LHCN-M2 (cell line): ENCODE measurements at regions not wholly inside any gene's neighbourhood (a gene's known extent, or its start where the extent isn't known, plus 50 kb on each side); places are given as distances from the start of the nearest gene placed in this dataset.

Source experiments
- DNase-seq: peaks from one replicate; pipeline ENCODE4 v3.0.0-alpha.2; 2012; ENCODE audit warnings: low read depth

DNA sequence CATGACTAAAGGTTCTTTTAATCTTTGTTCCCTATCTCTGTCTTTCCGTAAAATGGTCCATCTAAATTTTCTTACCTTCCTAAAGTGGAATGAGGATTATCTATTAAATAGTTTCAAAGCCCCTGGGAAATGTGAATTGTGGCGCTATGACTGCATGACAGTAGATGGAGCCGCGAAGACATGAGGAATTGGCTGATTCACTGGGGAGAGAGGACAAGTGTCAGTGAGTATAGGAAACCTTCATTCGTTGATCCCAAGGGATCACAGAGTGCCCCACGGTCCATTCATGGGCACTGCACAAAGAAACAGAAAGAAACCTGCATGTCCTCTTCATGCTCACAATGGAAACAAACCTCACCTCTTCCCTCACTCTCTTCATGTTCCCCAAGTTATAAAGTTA, 479.3 kb upstream of the BTBD3 start:
- DNase-seq = no peak

DNA sequence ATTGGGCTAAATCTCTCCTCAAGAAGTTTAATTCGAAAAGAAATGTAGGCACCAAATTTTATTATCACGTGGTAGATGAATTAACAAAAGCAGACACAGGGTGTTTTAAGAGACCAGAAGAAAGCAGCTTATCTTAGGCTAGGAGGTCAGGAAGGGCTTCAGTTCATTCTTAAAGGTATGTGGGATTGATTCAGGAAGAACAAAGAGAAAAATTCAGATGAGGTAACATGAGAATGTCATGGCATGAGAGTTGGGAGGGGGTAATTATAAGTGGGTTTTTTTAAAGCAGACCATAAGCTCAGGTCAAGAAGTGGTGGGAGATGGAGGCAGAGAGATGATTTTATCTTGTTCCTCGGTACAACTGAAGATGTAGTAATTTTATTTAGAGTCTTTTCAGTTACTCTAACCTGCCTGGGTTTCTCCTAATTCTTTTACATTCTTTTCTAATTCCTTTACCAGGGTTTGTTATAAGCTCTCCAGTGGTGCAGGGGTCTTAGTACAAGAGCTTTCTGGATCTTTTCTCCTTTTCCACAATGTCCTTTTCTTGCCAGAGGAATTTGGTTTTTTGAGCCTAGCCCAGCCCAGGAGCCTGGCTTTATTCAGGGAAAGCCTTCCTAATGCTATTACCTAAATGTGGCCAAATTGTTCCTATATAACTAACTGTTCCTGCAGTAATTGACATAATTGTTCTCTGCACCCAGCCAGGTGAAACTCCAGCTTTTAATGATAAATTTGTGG, 474.1 kb upstream of the BTBD3 start:
- no peak for DNase-seq

DNA sequence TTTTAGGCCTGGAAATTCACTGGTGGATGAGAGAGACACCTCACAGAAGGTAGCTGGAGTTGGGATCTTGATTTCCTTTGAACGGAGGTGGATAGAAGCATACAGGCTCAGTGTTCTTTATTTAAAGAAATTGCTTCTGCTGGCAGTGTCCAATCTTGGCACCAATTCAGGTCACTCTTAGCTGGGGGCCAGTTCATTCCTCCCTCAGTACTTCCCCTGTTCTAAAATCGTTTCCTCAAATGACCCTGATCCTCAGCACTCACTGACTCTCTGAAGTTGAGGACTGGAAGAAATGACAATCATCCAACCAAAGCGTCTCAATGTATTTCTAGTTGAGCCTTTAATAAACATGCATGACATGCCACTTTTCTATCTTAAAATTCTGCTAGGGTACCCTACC, 472.5 kb upstream of the BTBD3 start:
- DNase-seq = no peak

DNA sequence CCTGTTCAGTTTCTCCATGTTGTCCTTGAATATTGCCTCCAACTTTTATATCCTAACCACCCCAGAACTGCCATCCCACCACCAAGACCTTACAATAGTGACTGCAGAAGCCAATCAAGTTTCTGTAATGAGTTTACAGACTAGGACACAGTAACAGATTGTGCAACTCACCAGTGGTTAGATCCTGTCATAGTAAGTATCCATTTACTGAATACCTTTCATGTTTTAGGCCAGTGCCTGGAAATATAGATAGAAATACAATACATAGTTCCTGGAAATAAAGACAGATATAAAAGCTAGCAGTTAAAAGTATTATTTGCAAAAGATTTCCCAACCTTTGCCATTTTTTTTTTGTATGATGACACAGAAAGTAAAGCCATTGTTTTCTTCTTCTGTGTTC, 471.8 kb upstream of the BTBD3 start:
- no peak for DNase-seq

DNA sequence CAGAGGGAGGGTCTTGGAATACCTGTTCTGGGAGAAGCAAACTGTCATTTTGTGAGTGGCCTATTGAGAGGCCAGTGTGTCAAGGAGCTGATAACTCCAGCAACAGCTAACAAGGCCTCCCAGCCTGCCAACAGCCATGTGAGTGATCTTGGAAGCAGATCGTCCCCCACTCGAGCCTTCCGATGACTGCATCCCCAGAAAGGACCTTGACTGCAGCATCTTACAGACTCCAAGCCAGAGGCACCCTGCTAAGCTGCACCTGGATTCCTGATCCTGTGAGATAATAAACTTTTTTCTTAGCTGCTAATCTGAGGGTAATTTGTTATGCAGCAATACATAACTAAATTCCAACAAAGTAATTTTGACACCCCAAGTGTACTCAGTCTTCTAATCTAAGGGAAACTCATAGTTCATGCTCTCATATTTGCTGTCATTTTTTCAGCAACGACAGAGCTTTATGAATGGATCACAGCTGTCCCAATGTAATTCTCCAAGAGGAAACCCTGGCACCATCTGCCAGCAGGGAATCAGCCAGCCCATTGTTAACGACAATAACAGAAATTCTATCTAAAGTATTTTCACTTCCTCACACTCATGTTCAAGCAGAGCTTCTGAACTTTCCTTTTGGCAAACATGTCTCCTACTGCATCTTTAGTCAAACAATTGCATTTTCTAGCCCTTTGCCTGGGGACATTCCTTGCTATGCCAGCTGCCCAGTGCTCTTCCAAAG, 470.2 kb upstream of the BTBD3 start:
- DNase-seq = no peak

DNA sequence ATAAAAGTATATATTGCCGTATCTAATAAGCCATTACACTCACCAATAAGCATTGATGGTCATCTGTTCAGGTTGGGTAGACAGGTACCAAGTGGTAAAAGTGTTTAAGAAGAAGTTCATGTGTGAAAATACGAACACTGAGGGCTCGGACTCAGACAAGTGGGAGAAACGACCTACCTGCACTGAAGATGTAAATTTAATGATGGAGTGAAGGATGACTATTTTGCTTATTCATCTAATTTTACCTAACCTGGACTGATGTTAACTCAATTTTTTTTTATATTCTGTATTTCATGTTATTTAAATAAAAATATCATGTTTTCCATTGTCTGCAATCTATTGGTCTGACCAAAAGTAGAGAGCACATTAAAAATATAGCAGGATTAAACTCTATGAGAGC, 469.1 kb upstream of the BTBD3 start:
- DNase-seq = no peak

DNA sequence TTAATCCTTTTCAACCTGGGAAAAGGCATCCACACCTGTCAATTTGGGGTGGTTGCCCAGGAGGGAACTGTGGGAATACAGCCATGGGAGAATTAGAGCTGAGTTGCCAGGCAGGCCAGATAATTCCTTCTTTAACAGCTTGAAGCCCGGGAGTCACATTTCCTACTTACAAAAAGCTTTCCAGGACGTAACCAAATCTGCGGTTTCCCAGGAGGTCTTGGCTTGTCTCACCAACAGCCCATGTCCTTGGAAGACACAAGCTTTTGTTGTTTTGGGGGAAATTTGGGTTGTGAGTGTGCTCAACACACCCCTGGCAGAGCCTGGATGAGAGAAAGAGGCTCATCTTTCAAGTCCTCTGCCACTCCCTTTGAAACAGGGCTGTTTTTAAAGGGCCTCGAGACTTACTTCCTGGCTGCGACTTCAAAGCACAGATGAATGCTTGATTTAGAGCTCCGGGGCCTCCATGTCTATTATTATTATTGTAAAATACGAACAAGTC, 465.9 kb upstream of the BTBD3 start:
- peak; percentile 68 for DNase-seq

DNA sequence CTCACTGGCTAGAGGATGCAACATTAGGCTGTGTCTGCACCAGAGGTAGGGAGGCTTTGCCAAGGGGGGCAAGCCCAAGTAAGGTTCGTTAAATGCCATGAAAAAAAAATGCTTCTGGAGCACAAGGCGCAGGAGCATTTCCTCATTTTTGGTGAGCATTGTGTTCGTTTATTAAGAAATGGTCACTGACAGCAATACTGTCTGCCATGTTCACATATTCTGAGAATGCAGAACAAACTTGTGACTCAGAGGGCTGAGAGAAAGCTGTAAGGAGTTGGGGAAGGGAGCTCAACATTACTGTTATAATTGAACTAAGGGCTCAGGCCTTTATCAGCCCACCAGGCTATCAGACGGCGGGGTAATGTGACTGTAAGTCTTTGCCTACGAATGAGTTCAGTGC, 465.4 kb upstream of the BTBD3 start:
- DNase-seq = peak; percentile 37

DNA sequence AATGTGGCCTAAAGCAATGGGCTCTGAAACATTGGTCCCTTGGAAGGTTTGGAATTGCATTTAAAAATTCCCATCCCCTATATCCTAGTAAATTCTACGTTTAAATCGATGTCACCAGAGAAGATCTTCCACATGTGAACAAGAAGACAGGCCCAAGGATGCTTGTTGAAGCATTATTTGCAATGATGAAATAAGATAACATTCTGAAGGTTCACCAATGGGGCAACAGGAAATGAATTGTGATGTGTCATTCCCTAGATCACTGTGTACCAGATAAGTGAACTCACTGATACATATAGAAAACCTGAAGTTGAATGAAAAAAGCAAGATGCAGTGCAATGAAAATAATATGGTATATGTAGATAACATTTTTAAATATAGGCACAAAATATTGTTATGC, 464.3 kb upstream of the BTBD3 start:
- DNase-seq = peak; percentile 65

DNA sequence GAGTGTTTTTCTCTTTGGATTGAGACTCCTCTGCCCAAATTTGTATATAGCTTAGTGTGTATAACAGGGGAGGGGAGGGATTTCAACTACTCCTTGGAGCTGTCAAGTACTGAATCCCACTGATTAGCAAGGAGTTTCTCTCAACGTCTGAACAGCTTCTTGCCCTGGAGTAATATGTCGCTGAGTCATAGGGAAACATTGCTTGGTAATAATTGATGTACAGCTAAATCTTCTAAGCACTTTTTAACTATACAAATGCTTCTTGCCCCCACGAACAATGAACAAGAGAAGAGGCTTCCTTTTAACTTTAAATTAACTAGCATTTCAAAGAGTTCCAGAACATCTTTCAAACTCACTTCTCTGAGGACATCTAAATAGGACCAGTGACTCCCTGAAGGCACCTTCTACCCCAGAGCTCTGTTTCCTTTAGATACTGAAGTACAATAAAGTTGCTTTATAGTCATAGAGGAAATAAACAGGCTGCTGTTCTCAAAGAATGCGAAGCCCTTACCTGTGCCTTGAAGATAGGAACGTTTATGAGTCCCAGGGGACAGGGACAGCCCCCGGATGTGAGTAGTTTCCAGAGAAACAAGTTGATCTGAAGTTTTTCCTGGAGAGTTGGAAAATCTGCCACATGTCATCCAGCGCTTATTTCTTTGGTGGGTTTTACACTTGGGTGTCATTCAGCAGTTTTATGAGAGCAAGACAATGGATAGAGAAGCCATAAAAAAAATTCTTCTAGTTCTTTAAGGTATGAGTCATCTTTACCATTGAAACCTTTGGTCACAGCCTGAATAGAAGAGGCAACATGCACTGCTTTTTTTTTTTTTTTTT, 462.5 kb upstream of the BTBD3 start:
- peak; percentile 82 for DNase-seq

DNA sequence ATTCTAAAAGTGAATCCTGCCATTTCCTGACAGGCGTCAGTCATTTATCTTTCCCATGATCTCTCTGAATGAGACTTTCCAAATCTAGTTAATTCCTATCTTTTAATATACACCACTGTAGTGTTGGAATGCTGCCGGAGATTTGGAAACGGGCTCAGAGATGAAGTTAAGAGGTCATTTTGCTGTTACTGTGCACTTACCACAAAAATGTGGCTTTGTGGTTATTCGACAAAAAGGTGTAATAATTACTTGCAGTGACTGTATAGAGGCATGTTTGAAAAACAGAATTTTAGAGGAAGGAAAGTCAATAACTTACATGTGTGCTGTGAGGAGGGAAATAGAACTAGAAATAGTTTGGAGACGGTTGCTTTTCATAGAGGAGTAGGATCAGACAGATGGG, 460.2 kb upstream of the BTBD3 start:
- DNase-seq = peak; percentile 47

DNA sequence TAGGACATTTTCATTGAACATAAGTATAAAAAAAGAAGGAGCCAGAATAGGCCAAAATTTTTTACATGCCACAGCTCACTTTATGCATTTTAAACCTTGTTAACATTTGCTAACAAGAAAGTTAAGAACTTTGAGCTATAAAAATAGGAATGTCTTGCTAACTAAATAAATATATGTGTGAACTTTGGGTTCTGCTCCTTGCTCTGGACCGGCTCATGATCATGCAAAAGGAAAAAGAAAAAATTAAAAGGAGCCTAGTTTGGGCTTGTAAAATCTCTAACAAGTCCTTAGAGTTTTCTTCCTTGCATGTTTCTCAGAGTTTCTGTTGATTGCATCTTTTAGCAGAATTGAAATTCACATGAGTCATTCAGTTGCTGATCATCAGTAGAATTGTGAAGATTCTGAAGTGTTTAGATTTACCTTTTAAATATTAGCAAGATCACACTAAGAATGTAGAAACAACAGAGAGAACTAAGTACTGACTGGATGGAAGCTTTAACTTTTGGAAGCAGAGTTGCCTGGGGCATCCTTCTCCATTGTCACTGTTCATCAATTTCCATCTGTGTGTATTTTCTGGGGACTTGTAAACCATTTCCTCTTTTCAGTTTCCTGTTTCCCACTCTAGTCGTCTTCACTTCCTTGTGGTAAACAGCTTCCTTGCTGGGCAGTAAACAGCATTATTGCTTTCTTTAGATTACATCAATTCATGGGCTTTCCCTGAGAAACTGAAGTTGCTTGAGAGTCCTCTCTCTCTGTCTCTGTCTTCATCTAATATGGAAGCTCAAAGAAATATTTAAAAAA, 458.4 kb upstream of the BTBD3 start:
- DNase-seq = no peak

DNA sequence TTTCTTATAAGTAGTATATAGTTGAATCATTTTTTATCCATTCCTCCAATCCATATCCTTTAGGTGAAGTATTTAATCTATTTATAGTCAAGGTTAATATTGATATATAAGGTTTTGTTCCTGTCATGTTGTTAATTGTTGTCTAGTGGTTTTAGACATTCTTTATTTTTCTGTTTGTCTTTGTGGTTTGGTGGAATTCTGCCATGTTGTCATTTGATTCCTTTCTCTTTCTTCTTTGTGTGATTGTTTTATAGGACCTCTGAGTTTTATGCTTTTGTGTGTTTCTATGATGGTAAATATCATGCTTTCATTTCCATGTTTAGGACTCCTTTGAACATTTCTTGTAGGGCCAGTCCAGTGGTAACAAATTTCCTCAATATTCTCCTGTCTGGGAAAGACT, 450.3 kb upstream of the BTBD3 start:
- no peak for DNase-seq

DNA sequence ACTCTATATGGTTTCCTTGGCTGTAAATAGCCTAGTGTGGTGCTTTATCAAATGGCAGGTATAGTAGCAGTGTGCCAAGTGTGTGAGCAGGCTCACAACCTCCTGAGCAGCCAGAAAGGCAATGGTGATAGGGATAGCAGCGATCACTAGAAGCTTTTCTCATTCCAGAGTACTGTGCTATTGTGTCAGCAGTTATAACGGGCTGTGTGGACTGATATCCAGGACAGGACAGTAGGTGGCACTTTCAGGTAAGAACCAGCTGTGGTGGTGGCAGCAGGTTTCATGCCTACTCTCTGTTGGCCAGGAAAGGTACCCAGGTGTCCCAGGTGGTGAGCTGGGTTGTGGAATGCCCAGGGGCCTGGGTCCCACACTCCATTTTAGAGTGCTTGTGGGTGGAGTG, 448.8 kb upstream of the BTBD3 start:
- DNase-seq = no peak

DNA sequence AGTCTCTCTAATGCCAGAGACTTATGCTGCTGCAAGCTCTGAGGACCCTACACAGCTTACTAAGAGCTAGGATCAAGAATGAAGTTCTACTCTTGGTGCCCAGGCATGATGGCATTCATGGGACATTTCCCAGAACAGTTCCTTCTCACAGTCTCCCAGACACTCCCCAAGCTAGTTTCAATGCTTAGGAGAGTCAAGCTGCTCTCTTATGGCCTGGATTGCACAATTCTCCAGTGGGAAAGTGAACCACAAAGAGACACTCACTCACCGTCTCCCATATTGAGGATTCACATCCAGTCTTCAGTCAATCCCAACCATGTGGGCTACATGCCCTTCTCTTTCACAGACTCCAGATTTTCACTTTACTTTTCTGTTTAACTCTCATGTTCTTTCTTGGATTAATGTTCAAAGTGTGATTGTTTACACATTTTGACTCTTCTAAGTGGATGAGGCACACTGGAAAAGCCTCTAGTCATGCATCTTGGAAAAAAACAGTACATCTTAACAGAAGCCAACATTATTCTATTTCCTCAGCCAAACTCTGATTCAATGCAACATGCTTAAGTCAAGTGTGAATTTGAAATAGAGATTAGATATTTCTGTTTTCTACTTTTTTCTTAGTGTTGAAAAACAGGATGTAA, 447.8 kb upstream of the BTBD3 start:
- DNase-seq = no peak

DNA sequence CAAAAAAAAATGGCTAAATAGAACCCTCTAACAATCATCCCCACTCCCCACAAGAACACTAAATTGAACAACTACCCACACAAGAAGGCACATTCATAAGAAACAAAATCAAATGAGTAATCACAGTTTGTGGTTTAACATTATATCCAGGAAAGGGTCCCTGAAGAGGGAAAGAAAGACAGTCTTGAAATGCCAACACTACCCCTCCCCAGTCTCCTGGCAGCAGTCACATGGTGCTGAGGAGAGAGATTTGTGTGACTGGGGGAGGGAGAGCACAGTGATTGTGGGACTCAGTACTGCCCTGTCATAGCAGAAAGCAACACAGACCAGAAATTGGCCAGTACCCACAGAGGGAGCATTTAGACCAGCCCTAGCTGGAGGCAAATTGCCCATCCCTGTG, 443.7 kb upstream of the BTBD3 start:
- DNase-seq = no peak

DNA sequence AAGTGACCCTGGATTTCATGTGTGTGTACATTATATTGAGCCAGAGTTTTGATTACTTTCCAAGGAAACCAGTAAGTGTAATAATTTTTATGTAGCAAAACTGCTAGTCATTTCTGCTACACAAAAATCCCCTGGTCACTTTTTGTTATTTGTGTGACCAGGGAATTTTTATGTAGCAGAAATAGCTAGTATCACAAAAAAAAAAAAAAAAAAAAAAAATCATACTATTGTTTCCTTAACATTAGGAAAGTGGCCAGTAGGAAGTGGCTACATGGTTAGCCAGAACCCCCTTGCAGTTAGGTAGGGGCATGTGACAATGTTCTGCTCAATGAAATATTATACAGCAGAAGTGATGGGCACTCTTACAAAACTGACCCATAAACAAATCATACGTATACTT, 434.0 kb upstream of the BTBD3 start:
- no peak for DNase-seq

DNA sequence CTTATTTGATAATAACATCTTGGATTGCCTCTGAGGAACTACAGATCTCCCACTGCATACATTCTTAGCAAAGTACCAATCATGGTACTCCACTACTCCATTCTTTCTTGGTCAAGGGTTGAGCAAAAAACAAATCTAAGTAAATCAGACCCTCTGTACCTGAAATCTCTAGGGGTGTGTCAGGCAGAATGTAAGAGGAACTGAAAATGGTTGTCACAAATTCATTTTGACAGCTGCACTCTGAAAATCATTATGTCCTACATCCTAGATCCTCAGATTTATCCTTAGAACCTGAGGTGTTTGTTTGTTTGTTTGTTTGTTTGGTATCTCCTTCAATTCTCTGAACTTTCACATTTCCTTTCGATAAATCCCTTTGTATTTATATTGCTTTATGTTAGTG, 433.2 kb upstream of the BTBD3 start:
- DNase-seq = no peak

DNA sequence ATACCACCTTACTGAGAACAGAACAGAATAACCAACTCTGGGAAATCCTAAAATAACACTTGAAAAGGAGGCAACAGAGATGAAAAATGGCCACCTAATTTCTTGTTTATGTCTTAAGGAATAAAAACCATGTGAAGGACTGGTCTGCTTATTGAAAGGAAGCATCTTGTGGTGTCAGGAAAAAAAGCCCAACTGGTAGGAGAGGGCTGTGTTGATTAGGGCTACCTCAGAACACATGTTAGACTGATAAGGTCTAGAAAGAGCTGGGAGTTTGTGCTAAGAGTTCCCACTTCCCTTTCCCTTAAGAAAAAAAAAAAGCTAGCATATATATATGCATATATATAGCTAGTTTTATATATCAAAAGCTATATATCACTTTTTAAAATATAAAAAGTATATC, 425.3 kb upstream of the BTBD3 start:
- no peak for DNase-seq

DNA sequence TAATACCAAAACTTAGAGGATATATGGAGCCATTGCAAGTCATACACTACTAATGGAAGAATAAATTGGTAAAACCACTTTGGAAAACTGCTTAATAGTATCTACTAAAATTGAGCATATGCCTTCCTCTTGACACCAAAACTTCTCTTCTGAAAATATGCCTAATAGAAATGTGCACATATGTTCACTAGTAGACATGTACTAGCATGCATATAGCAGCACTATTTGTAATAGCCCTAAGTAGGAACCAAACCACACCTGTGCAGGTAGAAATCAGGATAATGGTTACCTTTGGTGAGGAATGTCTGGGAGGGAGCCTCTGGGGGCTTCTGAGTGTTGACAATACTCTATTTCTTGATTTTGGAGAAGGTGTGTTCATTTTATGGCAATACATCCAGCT, 424.8 kb upstream of the BTBD3 start:
- DNase-seq = no peak

DNA sequence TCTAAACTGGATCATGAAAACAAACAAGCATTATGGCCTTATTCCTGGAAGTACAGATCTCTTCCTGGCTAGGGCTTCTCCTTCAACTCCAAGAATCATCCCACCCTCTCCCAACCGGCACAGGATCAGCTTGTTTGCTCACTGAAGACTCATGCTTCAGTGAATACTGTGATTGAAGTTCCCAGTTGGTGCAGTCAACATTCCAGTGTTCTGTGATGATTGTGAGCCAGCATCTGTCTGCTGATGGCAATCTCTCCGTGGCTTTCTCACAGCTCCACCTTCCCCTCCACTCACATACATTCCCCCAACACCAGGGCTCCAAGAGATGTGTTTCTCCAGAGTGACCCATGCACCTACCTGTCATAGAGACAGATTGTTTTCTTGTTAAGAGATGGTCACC, 421.3 kb upstream of the BTBD3 start:
- peak; percentile 28 for DNase-seq
